Endothelial cell of umbilical vein (primary cell): ENCODE measurements at regions not wholly inside any gene's neighbourhood (a gene's known extent, or its start where the extent isn't known, plus 50 kb on each side); places are given as distances from the start of the nearest gene placed in this dataset.

Experiments
- BruUV-seq: library from RNA; stranded (reverse); fragments of 400-500 nt; replicated peaks from 2 replicates; lab custom pipeline; 2021; lab: Mats Ljungman, UMichigan
- CTCF ChIA-PET: fragments of 300-600, 350-600 bp; sonication (Branson Sonifier 250); formaldehyde crosslinking; loops from one replicate; lab custom pipeline; 2021; ENCODE audit warnings: antibody characterized with exemption, inconsistent platforms; lab: Charles Lee
- POLR2A ChIA-PET: fragments of 300-600, 350-600 bp; sonication (Branson Sonifier 250); formaldehyde crosslinking; loops from one replicate; lab custom pipeline; 2021; ENCODE audit warnings: antibody characterized with exemption, inconsistent platforms; lab: Charles Lee
- DNase-seq: peaks from one replicate; pipeline ENCODE4 v3.0.0-alpha.2; 2011; ENCODE audit warnings: low read depth, low spot score
- FAIRE-seq: peaks from 2 replicates; lab custom pipeline; 2011; peaks lifted over from hg19 to GRCh38; lab: Jason Lieb, UNC
- H2AFZ ChIP-seq: 2 replicates; pipeline ENCODE4 v1.6.0; 2012; ENCODE audit warnings: low read depth, low read length, control low read depth, inconsistent platforms
- H3K27ac ChIP-seq: 2 replicates; pipeline ENCODE4 v1.5.1; 2011; ENCODE audit warnings: low read depth, mild to moderate bottlenecking, control low read depth, low read length, moderate library complexity; ENCODE audit not compliant: insufficient read depth
- H3K27me3 ChIP-seq, 2 experiments: 2 replicates each; pipeline versions ENCODE4 v1.6.0 to v1.6.1; 2011; ENCODE audit warnings: low read length in 2 of 2, mixed read lengths in 1 of 2; ENCODE audit not compliant: control insufficient read depth in 2 of 2, insufficient read depth in 2 of 2
- H3K36me3 ChIP-seq, 2 experiments: 2 replicates in 1 of 2; 3 replicates in 1 of 2; pipeline ENCODE4 v1.5.1; 2011; ENCODE audit warnings: low read length in 2 of 2, mild to moderate bottlenecking in 1 of 2, moderate library complexity in 1 of 2; ENCODE audit not compliant: control insufficient read depth in 2 of 2, insufficient read depth in 2 of 2; ENCODE audit errors: extremely low read depth in 1 of 2
- H3K4me1 ChIP-seq: 3 replicates; pipeline ENCODE4 v1.5.1; 2011; ENCODE audit warnings: mild to moderate bottlenecking, low read length; ENCODE audit not compliant: control insufficient read depth, insufficient read depth; ENCODE audit errors: extremely low read depth
- H3K4me2 ChIP-seq: 2 replicates; pipeline ENCODE4 v1.6.1; 2011; ENCODE audit warnings: low read length, control low read depth, mixed read lengths; ENCODE audit not compliant: insufficient read depth
- H3K4me3 ChIP-seq, 3 experiments: fragments of 200-600 bp in 1 of 3; sonication (generic), shearing (Covaris generic) in 1 of 3; replicated peaks in 1 of 3; 2 replicates each; pipeline ENCODE4 v1.5.1; 2011 to 2016; ENCODE audit warnings: control low read depth in 3 of 3, low read length in 3 of 3, mild to moderate bottlenecking in 2 of 3, inconsistent platforms in 1 of 3, low read depth in 1 of 3, moderate library complexity in 1 of 3; ENCODE audit not compliant: insufficient read depth in 1 of 3
- H3K79me2 ChIP-seq: 2 replicates; pipeline ENCODE4 v1.6.0; 2012; ENCODE audit warnings: low read length, inconsistent platforms; ENCODE audit not compliant: control insufficient read depth, insufficient read depth
- H3K9ac ChIP-seq: replicated peaks from 2 replicates; pipeline ENCODE3; 2011; ENCODE audit warnings: low read length, control low read depth; ENCODE audit not compliant: insufficient read depth; ENCODE audit errors: extremely low read depth
- H3K9me1 ChIP-seq: replicated peaks from 3 replicates; pipeline ENCODE4 v1.6.0; 2011; ENCODE audit warnings: mild to moderate bottlenecking, low read length; ENCODE audit not compliant: control insufficient read depth, insufficient read depth; ENCODE audit errors: extremely low read depth
- H3K9me3 ChIP-seq: replicated peaks from 2 replicates; pipeline ENCODE4 v1.5.1; 2012; ENCODE audit warnings: low read length, inconsistent platforms; ENCODE audit not compliant: control insufficient read depth, insufficient read depth
- H4K20me1 ChIP-seq: replicated peaks from 2 replicates; pipeline ENCODE3; 2011; ENCODE audit warnings: mild to moderate bottlenecking, low read length; ENCODE audit not compliant: control insufficient read depth, insufficient read depth; ENCODE audit errors: extremely low read depth
- CTCF ChIP-seq, 2 donors: IDR thresholded peaks; 1 replicate in 1 of 2; 2 replicates in 1 of 2; pipeline ENCODE4 v1.5.1; 2011; ENCODE audit warnings: low read length in 2 of 2, mild to moderate bottlenecking in 2 of 2, moderate library complexity in 2 of 2, control low read depth in 1 of 2, inconsistent platforms in 1 of 2, low read depth in 1 of 2; ENCODE audit not compliant: insufficient read depth in 1 of 2; ENCODE audit errors: extremely low read depth in 1 of 2
- EZH2 ChIP-seq: IDR thresholded peaks from 2 replicates; pipeline ENCODE4 v1.6.1; 2012; ENCODE audit warnings: borderline replicate concordance, low read depth, mild to moderate bottlenecking, moderate library complexity, low read length, inconsistent platforms; ENCODE audit not compliant: severe bottlenecking
- FOS ChIP-seq: IDR thresholded peaks from 2 replicates; pipeline ENCODE4 v1.6.1; 2011; ENCODE audit warnings: mild to moderate bottlenecking, low read length, moderate library complexity, borderline replicate concordance; ENCODE audit not compliant: insufficient read depth
- GATA2 ChIP-seq: IDR thresholded peaks from 2 replicates; pipeline ENCODE4 v1.7.0; 2011; ENCODE audit warnings: low read depth, mild to moderate bottlenecking, moderate library complexity, mixed read lengths, low read length; ENCODE audit not compliant: insufficient read length, insufficient read depth
- JUN ChIP-seq: IDR thresholded peaks from 2 replicates; pipeline ENCODE4 v1.6.1; 2011; ENCODE audit warnings: borderline replicate concordance, low read depth; ENCODE audit not compliant: insufficient read length, insufficient read depth
- MAX ChIP-seq: IDR thresholded peaks from 2 replicates; pipeline ENCODE4 v1.6.1; 2011; ENCODE audit not compliant: insufficient read depth, insufficient read length
- MYC ChIP-seq: IDR thresholded peaks from one replicate; pipeline ENCODE4 v1.6.1; 2011; ENCODE audit warnings: mild to moderate bottlenecking, low read depth, low read length
- POLR2A ChIP-seq: IDR thresholded peaks from 2 replicates; pipeline ENCODE4 v1.6.1; 2012; ENCODE audit warnings: low read depth, mild to moderate bottlenecking, control low read depth, low read length
- POLR2AphosphoS5 ChIP-seq: IDR thresholded peaks from 2 replicates; pipeline ENCODE4 v1.6.1; 2012; ENCODE audit warnings: low read depth, mild to moderate bottlenecking, control low read depth, low read length, moderate library complexity; ENCODE audit not compliant: insufficient read depth
- dilution Hi-C: fragments of 300-500 bp; cut with MboI; formaldehyde crosslinking; loops from one replicate; pipeline ENCODE4 v1.15.0; 2019; ENCODE audit warnings: low sequenced_read_pairs; ENCODE audit not compliant: extremely low pct_ligation_motif_present
- intact Hi-C: fragments of 100-400 bp; cut with micrococcal nuclease; formaldehyde crosslinking; loops from one replicate; pipeline ENCODE4 v1.10.0; 2022

DNA sequence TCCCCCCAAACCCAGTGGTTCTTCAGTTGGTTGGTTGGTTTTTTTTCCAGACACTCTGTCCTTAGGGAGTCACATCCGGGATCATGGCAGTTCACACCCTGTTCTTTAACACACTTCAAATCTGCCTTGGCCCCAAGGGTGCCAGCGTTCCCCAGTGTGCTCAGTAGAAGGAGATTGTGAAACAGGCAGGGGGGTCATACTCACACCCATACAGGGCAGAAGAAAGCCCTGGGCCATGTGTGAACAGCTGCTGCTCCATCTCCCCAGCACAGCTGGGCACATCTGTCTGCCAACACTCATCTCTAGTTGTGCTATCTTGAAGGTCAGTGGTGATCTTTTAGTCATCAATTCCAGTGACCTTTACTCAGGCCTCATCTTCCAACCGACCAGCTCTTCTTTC is 64.4 kb upstream of the FUT8 start:
- no peaks in the 10 kb centered on the region for H3K9me1 ChIP-seq
- CTCF ChIA-PET, result no interaction called here
- TF ChIP-seq MAX, result no peak
- no peaks in the 10 kb centered on the region for H3K36me3 ChIP-seq
- no peak overlapping the region for H3K4me2 ChIP-seq
- no TSS peak for BruUV-seq
- dilution Hi-C loops, result no loop called here
- POLR2A ChIA-PET, result no interaction called here
- no peak overlapping the region for H3K4me3 ChIP-seq
- no peaks in the 10 kb centered on the region for H3K9me3 ChIP-seq
- no peaks in the 10 kb centered on the region for H4K20me1 ChIP-seq
- no peak for DNase-seq
- H3K4me1 ChIP-seq, result peaks cover 4% of the 10 kb centered on the region
- no peak overlapping the region for H2AFZ ChIP-seq
- FAIRE-seq, result no peak
- no peak overlapping the region for H3K9ac ChIP-seq
- intact Hi-C loops, result no loop called here
- no peaks in the 10 kb centered on the region for H3K79me2 ChIP-seq
- no peak overlapping the region for H3K27ac ChIP-seq
- no peaks in the 10 kb centered on the region for H3K27me3 ChIP-seq

GRCh38 chr14:65349100-65349499 is 63.4 kb upstream of the FUT8 start:
- no peak for TF ChIP-seq CTCF (IDR thresholded peaks at IDR 0.05; ENCODE audit: extremely low read depth in 1 of 2, insufficient read depth in 1 of 2, low read depth in 1 of 2, low read length in 2 of 2)
- TF ChIP-seq EZH2, result no peak
- no peak for TF ChIP-seq GATA2
- no peak for TF ChIP-seq MAX
- TF ChIP-seq MYC, result no peak
- TF ChIP-seq FOS, result no peak
- TF ChIP-seq POLR2A, result no peak
- no peak for TF ChIP-seq JUN
- TF ChIP-seq POLR2AphosphoS5, result no peak
- dilution Hi-C loops (no loop called here), intact Hi-C loops (no loop called here)
- H3K4me3 ChIP-seq, result no peak overlapping the region
- POLR2A ChIA-PET, result no interaction called here
- DNase-seq (no peak), FAIRE-seq (no peak)
- H3K27ac ChIP-seq, result no peak overlapping the region
- no peaks in the 10 kb centered on the region for H3K9me3 ChIP-seq
- no peaks in the 10 kb centered on the region for H3K9me1 ChIP-seq
- no TSS peak for BruUV-seq
- peaks cover 6% of the 10 kb centered on the region for H3K4me1 ChIP-seq
- H3K36me3 ChIP-seq, result no peaks in the 10 kb centered on the region
- H4K20me1 ChIP-seq, result no peaks in the 10 kb centered on the region
- CTCF ChIA-PET, result no interaction called here
- no peaks in the 10 kb centered on the region for H3K79me2 ChIP-seq
- H3K4me2 ChIP-seq, result no peak overlapping the region
- no peaks in the 10 kb centered on the region for H3K27me3 ChIP-seq
- no peak overlapping the region for H2AFZ ChIP-seq
- H3K9ac ChIP-seq, result no peak overlapping the region
